Ovary (tissue), 3 donors: ENCODE measurements at regions not wholly inside any gene's neighbourhood (a gene's known extent, or its start where the extent isn't known, plus 50 kb on each side); places are given as distances from the start of the nearest gene placed in this dataset.

ENCODE experiments used
- EP300 ChIP-seq: sonication (generic); formaldehyde crosslinking; IDR thresholded peaks from one replicate; pipeline ENCODE4 v1.6.1; 2017; ENCODE audit warnings: antibody characterized with exemption
- TF ChIP-seq, protein P1 (sequence below), 3 donors: fragments of 450-650 bp in 2 of 3; fragments of 200-600 bp in 1 of 3; IDR thresholded peaks; one replicate each; pipeline versions ENCODE4 v1.5.1 to v1.8.0; 2016 to 2022; ENCODE audit warnings: antibody characterized with exemption in 3 of 3, mild to moderate bottlenecking in 1 of 3
- donor health status: DM: no; HTN: no; CAD: no.

DNA sequence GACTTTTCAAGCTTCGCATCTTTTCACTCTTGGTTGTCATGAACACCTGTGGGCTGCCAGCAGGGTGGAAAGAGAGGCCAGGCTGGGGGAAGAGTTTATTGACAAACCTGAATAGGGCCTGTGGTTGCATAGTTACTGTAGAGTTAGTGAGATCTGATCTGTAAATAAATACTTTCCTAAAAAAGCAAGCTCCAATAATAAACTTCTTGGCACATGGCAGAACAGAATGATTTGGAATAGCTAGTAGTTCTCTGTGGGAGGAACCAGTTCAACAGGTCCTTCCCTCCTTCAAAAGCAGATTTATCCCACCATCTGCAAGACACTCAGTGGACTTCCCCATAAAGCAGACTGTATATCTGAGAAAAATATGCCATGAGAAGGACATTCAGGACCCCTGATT lies 445.0 kb downstream of the HACE1 start:
- no peak for TF ChIP-seq EP300
- TF ChIP-seq, protein P1, sequence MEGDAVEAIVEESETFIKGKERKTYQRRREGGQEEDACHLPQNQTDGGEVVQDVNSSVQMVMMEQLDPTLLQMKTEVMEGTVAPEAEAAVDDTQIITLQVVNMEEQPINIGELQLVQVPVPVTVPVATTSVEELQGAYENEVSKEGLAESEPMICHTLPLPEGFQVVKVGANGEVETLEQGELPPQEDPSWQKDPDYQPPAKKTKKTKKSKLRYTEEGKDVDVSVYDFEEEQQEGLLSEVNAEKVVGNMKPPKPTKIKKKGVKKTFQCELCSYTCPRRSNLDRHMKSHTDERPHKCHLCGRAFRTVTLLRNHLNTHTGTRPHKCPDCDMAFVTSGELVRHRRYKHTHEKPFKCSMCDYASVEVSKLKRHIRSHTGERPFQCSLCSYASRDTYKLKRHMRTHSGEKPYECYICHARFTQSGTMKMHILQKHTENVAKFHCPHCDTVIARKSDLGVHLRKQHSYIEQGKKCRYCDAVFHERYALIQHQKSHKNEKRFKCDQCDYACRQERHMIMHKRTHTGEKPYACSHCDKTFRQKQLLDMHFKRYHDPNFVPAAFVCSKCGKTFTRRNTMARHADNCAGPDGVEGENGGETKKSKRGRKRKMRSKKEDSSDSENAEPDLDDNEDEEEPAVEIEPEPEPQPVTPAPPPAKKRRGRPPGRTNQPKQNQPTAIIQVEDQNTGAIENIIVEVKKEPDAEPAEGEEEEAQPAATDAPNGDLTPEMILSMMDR (IDR thresholded peaks at IDR 0.05): no peak
